ENCODE measurements at regions not wholly inside any gene's neighbourhood (a gene's known extent, or its start where the extent isn't known, plus 50 kb on each side); places are given as distances from the start of the nearest gene placed in this dataset.

DNA sequence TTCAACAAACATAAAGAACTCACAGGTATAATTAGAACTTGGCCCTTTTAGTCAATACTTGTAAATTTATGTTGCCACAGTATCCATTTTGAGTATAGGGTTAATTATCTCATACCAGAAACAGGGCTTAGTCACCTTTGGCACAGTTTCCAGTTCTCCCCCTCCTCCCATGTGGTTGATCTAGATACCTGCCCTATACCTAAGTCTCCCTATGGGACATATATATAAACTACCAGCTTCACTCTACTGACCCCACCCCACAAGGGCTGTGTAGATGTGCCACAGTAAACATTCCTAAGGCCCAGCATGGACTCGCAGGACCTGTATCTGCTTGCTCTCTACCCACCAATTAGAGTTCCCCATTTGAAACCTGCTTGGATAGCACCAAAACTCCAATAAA lies 371.7 kb upstream of the RND3 start:
- TF ChIP-seq, protein P1, sequence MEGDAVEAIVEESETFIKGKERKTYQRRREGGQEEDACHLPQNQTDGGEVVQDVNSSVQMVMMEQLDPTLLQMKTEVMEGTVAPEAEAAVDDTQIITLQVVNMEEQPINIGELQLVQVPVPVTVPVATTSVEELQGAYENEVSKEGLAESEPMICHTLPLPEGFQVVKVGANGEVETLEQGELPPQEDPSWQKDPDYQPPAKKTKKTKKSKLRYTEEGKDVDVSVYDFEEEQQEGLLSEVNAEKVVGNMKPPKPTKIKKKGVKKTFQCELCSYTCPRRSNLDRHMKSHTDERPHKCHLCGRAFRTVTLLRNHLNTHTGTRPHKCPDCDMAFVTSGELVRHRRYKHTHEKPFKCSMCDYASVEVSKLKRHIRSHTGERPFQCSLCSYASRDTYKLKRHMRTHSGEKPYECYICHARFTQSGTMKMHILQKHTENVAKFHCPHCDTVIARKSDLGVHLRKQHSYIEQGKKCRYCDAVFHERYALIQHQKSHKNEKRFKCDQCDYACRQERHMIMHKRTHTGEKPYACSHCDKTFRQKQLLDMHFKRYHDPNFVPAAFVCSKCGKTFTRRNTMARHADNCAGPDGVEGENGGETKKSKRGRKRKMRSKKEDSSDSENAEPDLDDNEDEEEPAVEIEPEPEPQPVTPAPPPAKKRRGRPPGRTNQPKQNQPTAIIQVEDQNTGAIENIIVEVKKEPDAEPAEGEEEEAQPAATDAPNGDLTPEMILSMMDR (IDR thresholded peaks at IDR 0.05) = no peak
- no peak for TF ChIP-seq POLR2A (IDR thresholded peaks at IDR 0.05)
- WGBS, 2 donors = 50 to 57% methylated on average over 1 of the region's 1 CpG
- no peak overlapping the region for H3K4me3 ChIP-seq (ENCODE audit: low read depth, poor library complexity, severe bottlenecking)
- DNase-seq (ENCODE audit: low spot score in 2 of 2) = no peak
- intact Hi-C loops (cut with DNase I; ENCODE audit: low total_unique reads) = no loop called here

- intact Hi-C loops (cut with DNase I; ENCODE audit: low total_unique reads) = no loop called here
- TF ChIP-seq POLR2A (IDR thresholded peaks at IDR 0.05) = no peak
- TF ChIP-seq, protein P1 (IDR thresholded peaks at IDR 0.05) = no peak
- no peak for DNase-seq (ENCODE audit: low spot score in 2 of 2)
- 94 to 95% methylated on average over 5 of the region's 5 CpGs for WGBS, 2 donors
- H3K4me3 ChIP-seq (ENCODE audit: low read depth, poor library complexity, severe bottlenecking) = no peak overlapping the region
Observed at GRCh38 chr2:150858382-150858781, 370.9 kb upstream of the RND3 start.

GRCh38 chr2:150856596-150857281 lies 369.3 kb upstream of the RND3 start:
- no peak for DNase-seq (ENCODE audit: low spot score in 2 of 2)
- H3K4me3 ChIP-seq (ENCODE audit: low read depth, poor library complexity, severe bottlenecking) = no peak overlapping the region
- intact Hi-C loops (cut with DNase I; ENCODE audit: low total_unique reads) = no loop called here
- 50 to 56% methylated on average over 1 of the region's 1 CpG for WGBS, 2 donors
- TF ChIP-seq, protein P1 (IDR thresholded peaks at IDR 0.05) = no peak
- TF ChIP-seq POLR2A (IDR thresholded peaks at IDR 0.05) = no peak

DNA sequence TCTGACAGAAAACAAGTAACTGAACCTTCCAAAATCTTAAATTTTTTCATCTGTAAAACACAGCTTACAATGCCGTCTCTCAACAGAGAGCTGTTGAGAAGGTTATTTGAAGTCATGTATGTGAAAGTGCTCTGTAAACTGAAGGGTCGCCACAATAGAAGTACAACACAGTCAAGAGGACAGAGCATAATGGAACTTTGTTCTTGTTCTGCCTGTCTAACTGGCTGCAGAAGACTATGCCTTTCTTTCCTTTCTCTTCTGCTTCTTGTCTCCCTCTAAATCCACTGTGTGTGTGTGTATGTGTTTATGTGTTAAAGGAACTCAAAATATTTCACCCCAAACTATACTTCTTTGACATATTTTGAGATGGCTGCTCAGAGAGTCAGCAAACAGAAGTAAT lies 365.8 kb upstream of the RND3 start:
- 75 to 78% methylated on average over 2 of the region's 2 CpGs for WGBS, 2 donors
- H3K4me3 ChIP-seq (ENCODE audit: low read depth, poor library complexity, severe bottlenecking) = no peak overlapping the region
- TF ChIP-seq, protein P1 (IDR thresholded peaks at IDR 0.05) = no peak
- TF ChIP-seq POLR2A (IDR thresholded peaks at IDR 0.05) = no peak
- intact Hi-C loops (cut with DNase I; ENCODE audit: low total_unique reads) = no loop called here
- no peak for DNase-seq (ENCODE audit: low spot score in 2 of 2)

DNA sequence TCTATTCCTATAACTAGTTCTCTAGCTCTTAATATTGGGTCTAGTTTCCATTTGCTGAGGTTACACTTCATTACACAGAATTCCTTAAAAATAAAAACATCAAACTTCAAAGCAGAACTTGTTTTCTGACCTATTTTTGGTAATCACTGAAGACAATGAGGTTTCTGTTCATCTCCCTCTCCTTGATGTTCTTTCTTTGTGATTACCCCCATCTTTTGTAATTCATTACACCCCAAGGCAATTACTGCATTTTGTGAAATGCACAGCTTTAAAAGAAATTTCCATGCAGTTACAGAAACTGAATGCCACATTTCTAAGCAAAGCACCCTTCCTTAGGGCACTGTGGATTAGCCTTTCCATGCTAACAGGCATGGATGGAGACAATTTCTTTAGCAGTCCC lies 363.2 kb upstream of the RND3 start:
- intact Hi-C loops (cut with DNase I; ENCODE audit: low total_unique reads) = no loop called here
- no peak overlapping the region for H3K4me3 ChIP-seq (ENCODE audit: low read depth, poor library complexity, severe bottlenecking)
- TF ChIP-seq POLR2A (IDR thresholded peaks at IDR 0.05) = no peak
- TF ChIP-seq, protein P1 (IDR thresholded peaks at IDR 0.05) = no peak
- DNase-seq (ENCODE audit: low spot score in 2 of 2) = no peak

DNA sequence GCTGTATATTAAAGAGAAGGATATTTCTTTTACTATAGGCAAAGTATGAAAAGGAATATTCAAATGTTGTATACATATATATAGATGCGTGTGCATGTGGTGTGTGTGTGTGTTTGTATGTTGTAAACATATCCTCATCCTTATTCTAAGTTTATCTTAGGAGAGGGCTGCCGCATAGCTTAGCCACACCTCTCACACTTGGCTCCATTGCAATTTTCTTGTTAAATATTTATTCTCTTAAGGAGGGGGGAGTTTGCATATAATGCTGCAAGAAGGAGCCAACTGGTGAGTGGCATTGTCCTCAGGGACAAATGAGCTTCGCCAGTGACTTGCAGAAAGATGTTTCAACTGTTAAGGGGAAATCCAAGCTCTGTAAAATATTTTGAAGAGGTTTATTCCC lies 360.1 kb upstream of the RND3 start:
- no peak for DNase-seq (ENCODE audit: low spot score in 2 of 2)
- intact Hi-C loops (cut with DNase I; ENCODE audit: low total_unique reads) = no loop called here
- 52 to 63% methylated on average over 3 of the region's 3 CpGs for WGBS, 2 donors
- H3K4me3 ChIP-seq (ENCODE audit: low read depth, poor library complexity, severe bottlenecking) = no peak overlapping the region
- TF ChIP-seq, protein P1 (IDR thresholded peaks at IDR 0.05) = no peak
- no peak for TF ChIP-seq POLR2A (IDR thresholded peaks at IDR 0.05)
